HG03280 (cell line): ENCODE measurements at regions not wholly inside any gene's neighbourhood (a gene's known extent, or its start where the extent isn't known, plus 50 kb on each side); places are given as distances from the start of the nearest gene placed in this dataset.
A peak's percentile ranks its signal among the peaks of the same experiment; 100 is the strongest.

Source experiments
- ATAC-seq: cut with Tn5 transposase; IDR thresholded peaks from one replicate; pipeline ENCODE4 v1.9.1; 2021; ENCODE audit warnings: mild to moderate bottlenecking, moderate library complexity; ENCODE audit not compliant: unreplicated experiment

- no peak for ATAC-seq
Observed at GRCh38 chr16:13392341-13392740, 490.9 kb downstream of the SHISA9 start.

- ATAC-seq, result no peak
Observed at GRCh38 chr16:13393816-13394215, 492.4 kb downstream of the SHISA9 start.

- ATAC-seq, result no peak
Observed at GRCh38 chr16:13394488-13394887, 493.1 kb downstream of the SHISA9 start.

GRCh38 chr16:13397126-13397525 is 495.7 kb downstream of the SHISA9 start:
- ATAC-seq, result no peak

- ATAC-seq, result no peak
Observed at GRCh38 chr16:13401641-13402040, 500.2 kb downstream of the SHISA9 start.

GRCh38 chr16:13402601-13403000 is 501.2 kb downstream of the SHISA9 start:
- ATAC-seq, result no peak

GRCh38 chr16:13403326-13403725 is 501.9 kb downstream of the SHISA9 start:
- no peak for ATAC-seq

- ATAC-seq, result no peak
Observed at GRCh38 chr16:13414154-13414553, 505.8 kb upstream of the ERCC4 start.

- no peak for ATAC-seq
Observed at GRCh38 chr16:13419589-13419988, 500.4 kb upstream of the ERCC4 start.

- no peak for ATAC-seq
Observed at GRCh38 chr16:13421726-13422125, 498.2 kb upstream of the ERCC4 start.

- no peak for ATAC-seq
Observed at GRCh38 chr16:13425836-13426235, 494.1 kb upstream of the ERCC4 start.

GRCh38 chr16:13426269-13426668 is 493.7 kb upstream of the ERCC4 start:
- ATAC-seq, result no peak

GRCh38 chr16:13426736-13427135 is 493.2 kb upstream of the ERCC4 start:
- no peak for ATAC-seq

- no peak for ATAC-seq
Observed at GRCh38 chr16:13427943-13428342, 492.0 kb upstream of the ERCC4 start.

GRCh38 chr16:13429416-13429815 is 490.5 kb upstream of the ERCC4 start:
- ATAC-seq, result no peak

- no peak for ATAC-seq
Observed at GRCh38 chr16:13435415-13435814, 484.5 kb upstream of the ERCC4 start.

GRCh38 chr16:13435873-13436474 is 484.0 kb upstream of the ERCC4 start:
- no peak for ATAC-seq

GRCh38 chr16:13436641-13437412 is 483.1 kb upstream of the ERCC4 start:
- ATAC-seq, result peak; percentile 55

- no peak for ATAC-seq
Observed at GRCh38 chr16:13437413-13437795, 482.6 kb upstream of the ERCC4 start.

- no peak for ATAC-seq
Observed at GRCh38 chr16:13438064-13438463, 481.9 kb upstream of the ERCC4 start.

- ATAC-seq, result no peak
Observed at GRCh38 chr16:13439766-13440165, 480.2 kb upstream of the ERCC4 start.

GRCh38 chr16:13441675-13442074 is 478.3 kb upstream of the ERCC4 start:
- ATAC-seq, result peak; percentile 53

- ATAC-seq, result no peak
Observed at GRCh38 chr16:13448346-13448745, 471.6 kb upstream of the ERCC4 start.
